ENCODE measurements at regions not wholly inside any gene's neighbourhood (a gene's known extent, or its start where the extent isn't known, plus 50 kb on each side); places are given as distances from the start of the nearest gene placed in this dataset.
"Not testable (repeated sequence)": the region's sequence is repeated elsewhere in the genome, so short reads cannot be mapped to it uniquely, and the experiment has no call there.

- DNase-seq, result no peak
Measured at GRCh38 chr21:20882462-20883407, 115.5 kb upstream of the NCAM2 start.

DNA sequence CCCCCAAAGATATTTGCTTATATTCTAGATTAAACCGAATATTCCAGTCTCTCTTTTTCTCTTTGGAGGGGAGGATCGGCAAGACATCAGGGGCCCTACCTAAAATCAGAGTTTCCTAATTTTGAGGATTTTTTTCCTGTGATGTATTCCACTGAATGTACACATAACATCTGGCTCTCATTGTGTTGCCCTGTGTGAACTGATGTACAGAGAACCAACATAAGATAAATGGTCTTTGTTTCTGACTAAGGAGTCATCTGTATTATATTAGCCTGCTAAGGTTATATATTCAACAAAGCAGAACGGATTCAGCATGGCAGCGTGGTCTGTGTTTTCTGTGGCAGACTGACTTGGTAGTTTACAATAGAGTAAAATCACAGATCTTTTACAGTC is 114.8 kb upstream of the NCAM2 start:
- DNase-seq, result no peak

DNA sequence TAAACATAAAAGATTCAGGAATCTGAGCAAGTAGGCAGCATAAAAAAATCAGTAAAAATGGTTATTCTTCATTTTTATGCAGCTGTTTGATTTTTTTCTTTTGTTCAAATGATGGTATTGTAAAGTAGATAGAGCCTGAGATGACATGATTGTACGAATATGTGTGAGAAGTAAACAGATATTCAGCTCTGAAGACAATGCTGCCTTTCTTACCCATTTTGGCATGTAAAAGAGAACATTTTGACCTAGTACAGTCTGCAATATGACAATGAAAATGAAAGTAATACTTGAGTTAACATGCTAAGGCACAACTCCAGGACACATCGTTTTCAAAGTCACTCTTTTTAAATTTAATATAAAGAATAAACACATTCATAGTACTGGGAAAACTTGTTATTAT is 95.7 kb upstream of the NCAM2 start:
- DNase-seq, result no peak

- no peak for DNase-seq
Measured at GRCh38 chr21:20902998-20903397, 95.2 kb upstream of the NCAM2 start.

DNA sequence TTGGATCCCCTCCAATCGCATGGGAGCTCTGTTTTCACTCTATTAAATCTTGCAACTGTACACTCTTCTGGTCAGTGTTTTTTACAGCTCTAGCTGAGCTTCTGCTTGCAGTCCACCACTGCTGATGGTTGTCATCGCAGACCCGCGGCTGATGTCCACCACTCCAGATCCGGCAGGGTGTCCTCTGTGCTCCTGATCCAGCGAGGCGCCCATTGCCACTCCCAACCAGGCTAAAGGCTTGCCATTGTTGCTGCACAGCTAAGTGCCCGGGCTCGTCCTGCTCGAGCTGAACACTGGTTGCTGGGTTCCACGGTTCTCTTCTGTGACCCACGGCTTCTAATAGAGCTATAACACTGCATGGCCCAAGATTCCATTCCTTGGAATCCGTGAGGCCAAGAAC is 70.7 kb upstream of the NCAM2 start:
- DNase-seq, result not testable (repeated sequence)

GRCh38 chr21:20942523-20942922 is 55.7 kb upstream of the NCAM2 start:
- no peak for DNase-seq

- no peak for DNase-seq
Measured at GRCh38 chr21:20943561-20943997, 54.6 kb upstream of the NCAM2 start.

DNA sequence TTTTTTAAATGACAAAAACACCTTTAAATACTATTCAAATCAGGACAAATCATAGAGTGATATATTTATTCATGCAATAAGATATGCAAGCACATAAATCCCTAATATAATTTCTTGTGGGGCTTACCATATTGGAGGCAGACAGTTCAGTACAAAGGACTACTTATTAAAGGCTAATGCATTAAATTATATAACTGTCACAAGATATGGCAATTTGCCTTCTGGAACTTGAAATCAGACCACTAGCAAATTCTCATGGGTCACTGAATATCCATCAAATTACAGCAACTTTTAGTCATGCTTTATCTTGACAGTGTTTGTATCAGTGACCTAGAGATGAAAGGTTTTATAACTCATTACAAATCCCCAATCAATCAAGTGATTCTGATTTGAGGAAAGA is 54.1 kb upstream of the NCAM2 start:
- DNase-seq, result no peak

DNA sequence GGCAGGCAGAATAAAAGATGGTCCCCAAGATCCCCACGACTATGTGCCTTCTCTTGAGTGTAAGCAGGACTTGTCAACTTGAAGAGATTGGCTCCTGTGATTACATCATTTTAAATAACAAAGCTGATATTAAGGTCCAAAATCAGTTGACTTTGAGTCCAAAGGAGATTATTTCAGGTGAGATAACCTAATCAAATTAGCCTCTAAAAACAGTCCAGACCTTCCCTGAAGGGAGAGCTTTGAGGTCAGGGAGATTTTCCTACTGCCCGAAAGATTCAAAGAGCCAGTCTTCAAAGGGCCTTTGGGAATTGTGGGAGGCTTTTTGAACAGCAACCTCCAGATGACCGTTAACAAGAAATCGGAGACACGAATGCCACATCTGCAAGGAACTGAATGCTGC is 51.5 kb upstream of the NCAM2 start:
- no peak for DNase-seq

Data from NCI-H1436 (cell line).